ENCODE measurements at regions not wholly inside any gene's neighbourhood (a gene's known extent, or its start where the extent isn't known, plus 50 kb on each side); places are given as distances from the start of the nearest gene placed in this dataset.

DNA sequence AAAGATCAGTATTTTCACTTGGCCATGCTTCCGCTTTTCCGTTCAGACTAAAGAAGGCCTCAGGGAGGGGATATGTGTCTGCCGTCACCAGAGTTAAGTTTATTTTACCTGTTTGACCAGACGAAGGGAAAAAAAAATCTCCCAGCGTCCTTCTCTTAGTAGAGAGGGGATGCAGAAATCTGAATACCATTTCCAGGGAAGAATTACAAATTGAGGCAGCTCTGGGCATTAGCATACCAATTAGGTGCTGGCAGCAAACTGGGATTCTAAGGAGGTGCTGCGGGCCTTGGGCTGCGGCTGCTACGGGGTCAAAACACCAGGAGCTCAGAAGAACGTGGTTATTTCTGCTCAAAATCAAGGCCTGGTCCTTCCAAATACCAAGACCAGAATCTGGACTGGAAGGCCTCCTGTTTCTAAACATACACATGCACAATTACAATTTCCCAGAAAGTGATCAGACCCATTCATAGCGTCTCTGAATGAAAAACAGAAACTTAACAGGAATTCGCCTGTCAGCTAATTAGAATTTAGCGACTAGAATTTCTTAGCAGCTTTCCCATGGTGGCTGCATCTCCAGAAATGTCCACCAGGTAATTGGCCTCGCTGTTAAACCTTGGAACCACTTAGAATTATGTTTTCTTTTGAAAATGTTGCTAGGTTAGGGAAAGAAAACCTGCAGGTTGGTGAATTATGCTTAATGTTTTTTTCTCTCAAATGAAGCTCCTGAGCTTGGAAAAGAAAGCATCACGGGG, 617.0 kb downstream of the VRK1 start:
- Histone ChIP-seq H3K4me1 (no peaks in the 10 kb centered on the region), H3K27ac (no peak overlapping the region), H3K27me3 (peaks cover 21% of the 10 kb centered on the region), H3K4me3 (no peak overlapping the region), H3K9ac (ENCODE audit: low read depth in 2 of 2, low read length in 2 of 2) (no peak overlapping the region), H3K9me3 (no peaks in the 10 kb centered on the region), H3K36me3 (no peaks in the 10 kb centered on the region)
- intact Hi-C loops (cut with DNase I): no loop called here
- TF ChIP-seq, protein P1, sequence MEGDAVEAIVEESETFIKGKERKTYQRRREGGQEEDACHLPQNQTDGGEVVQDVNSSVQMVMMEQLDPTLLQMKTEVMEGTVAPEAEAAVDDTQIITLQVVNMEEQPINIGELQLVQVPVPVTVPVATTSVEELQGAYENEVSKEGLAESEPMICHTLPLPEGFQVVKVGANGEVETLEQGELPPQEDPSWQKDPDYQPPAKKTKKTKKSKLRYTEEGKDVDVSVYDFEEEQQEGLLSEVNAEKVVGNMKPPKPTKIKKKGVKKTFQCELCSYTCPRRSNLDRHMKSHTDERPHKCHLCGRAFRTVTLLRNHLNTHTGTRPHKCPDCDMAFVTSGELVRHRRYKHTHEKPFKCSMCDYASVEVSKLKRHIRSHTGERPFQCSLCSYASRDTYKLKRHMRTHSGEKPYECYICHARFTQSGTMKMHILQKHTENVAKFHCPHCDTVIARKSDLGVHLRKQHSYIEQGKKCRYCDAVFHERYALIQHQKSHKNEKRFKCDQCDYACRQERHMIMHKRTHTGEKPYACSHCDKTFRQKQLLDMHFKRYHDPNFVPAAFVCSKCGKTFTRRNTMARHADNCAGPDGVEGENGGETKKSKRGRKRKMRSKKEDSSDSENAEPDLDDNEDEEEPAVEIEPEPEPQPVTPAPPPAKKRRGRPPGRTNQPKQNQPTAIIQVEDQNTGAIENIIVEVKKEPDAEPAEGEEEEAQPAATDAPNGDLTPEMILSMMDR (IDR thresholded peaks at IDR 0.05): no peak
- no peak for DNase-seq

DNA sequence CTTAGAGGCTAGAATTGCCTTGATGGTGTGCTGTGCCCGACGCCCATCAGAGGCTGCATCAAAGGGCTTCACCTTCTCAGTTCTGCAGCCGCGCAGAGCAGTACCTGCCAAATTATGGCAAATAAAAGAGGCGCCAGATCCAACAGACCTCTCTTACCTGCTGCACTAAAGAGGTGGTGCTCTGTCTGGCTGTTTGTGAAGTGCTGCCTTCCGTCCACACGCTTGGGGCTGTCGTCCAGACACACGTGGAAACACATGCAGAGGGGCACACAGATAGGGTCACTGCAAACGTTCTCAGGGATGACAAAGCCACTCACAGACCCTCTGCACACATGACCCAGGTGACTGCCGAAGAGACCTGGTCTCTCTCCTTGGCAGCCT, 617.5 kb downstream of the VRK1 start:
- Histone ChIP-seq H3K27ac (no peak overlapping the region), H3K4me3 (no peak overlapping the region), H3K9me3 (no peaks in the 10 kb centered on the region), H3K9ac (ENCODE audit: low read depth in 2 of 2, low read length in 2 of 2) (no peak overlapping the region), H3K36me3 (no peaks in the 10 kb centered on the region), H3K27me3 (peaks cover 21% of the 10 kb centered on the region), H3K4me1 (no peaks in the 10 kb centered on the region)
- DNase-seq: no peak
- TF ChIP-seq, protein P1 (IDR thresholded peaks at IDR 0.05): no peak
- intact Hi-C loops (cut with DNase I): no loop called here

DNA sequence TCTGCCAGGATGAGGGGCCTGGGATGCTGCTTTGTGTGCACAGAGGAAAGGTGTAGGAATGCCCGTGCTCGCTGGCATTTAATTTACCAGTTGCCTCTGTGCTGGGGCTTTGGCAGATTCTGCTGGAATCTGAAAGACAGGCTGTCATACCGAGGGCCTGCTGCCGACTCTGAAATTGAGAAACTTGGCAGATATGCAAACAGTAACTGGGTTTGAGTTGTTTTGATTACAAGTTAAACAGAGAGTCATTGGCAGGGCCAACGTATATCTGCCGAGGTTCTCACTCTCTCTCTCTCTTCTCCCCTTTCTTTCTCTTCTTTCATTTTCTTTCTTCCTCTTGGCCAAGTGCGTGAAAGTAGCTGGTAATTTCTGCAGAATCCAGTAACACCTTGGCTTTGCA, 618.7 kb downstream of the VRK1 start:
- intact Hi-C loops (cut with DNase I): no loop called here
- no peaks in the 10 kb centered on the region for H3K4me1 ChIP-seq
- no peak overlapping the region for H3K4me3 ChIP-seq
- DNase-seq: no peak
- H3K9ac ChIP-seq (ENCODE audit: low read depth in 2 of 2, low read length in 2 of 2): no peak overlapping the region
- H3K36me3 ChIP-seq: no peaks in the 10 kb centered on the region
- TF ChIP-seq, protein P1 (IDR thresholded peaks at IDR 0.05): no peak
- peaks cover 21% of the 10 kb centered on the region for H3K27me3 ChIP-seq
- H3K9me3 ChIP-seq: no peaks in the 10 kb centered on the region
- no peak overlapping the region for H3K27ac ChIP-seq

- Histone ChIP-seq H3K9ac (ENCODE audit: low read depth in 2 of 2, low read length in 2 of 2) (no peak overlapping the region), H3K4me3 (no peak overlapping the region), H3K27ac (no peak overlapping the region), H3K4me1 (no peaks in the 10 kb centered on the region), H3K36me3 (no peaks in the 10 kb centered on the region), H3K9me3 (no peaks in the 10 kb centered on the region), H3K27me3 (peaks cover 15% of the 10 kb centered on the region)
- intact Hi-C loops (cut with DNase I): no loop called here
- no peak for DNase-seq
- TF ChIP-seq, protein P1 (IDR thresholded peaks at IDR 0.05): no peak
Observed at GRCh38 chr14:97416550-97416949, 619.4 kb downstream of the VRK1 start.

GRCh38 chr14:97417331-97417730, 620.1 kb downstream of the VRK1 start:
- Histone ChIP-seq H3K4me3 (no peak overlapping the region), H3K27ac (no peak overlapping the region), H3K4me1 (no peaks in the 10 kb centered on the region), H3K27me3 (peaks cover 7% of the 10 kb centered on the region), H3K36me3 (no peaks in the 10 kb centered on the region), H3K9me3 (no peaks in the 10 kb centered on the region), H3K9ac (ENCODE audit: low read depth in 2 of 2, low read length in 2 of 2) (no peak overlapping the region)
- DNase-seq: no peak
- intact Hi-C loops (cut with DNase I): no loop called here
- TF ChIP-seq, protein P1 (IDR thresholded peaks at IDR 0.05): no peak

All from colonic mucosa (tissue), 4 donors.